Erythroblast (primary cell): ENCODE measurements at regions not wholly inside any gene's neighbourhood (a gene's known extent, or its start where the extent isn't known, plus 50 kb on each side); places are given as distances from the start of the nearest gene placed in this dataset.

Experiments
- GATA1 ChIP-seq: IDR thresholded peaks from 2 replicates; pipeline ENCODE4 v1.6.1; 2011; ENCODE audit warnings: low read depth, mild to moderate bottlenecking, control low read depth, low read length, moderate library complexity
- POLR2A ChIP-seq: IDR thresholded peaks from 2 replicates; pipeline ENCODE4 v1.6.1; 2011; ENCODE audit warnings: mild to moderate bottlenecking, low read length

DNA sequence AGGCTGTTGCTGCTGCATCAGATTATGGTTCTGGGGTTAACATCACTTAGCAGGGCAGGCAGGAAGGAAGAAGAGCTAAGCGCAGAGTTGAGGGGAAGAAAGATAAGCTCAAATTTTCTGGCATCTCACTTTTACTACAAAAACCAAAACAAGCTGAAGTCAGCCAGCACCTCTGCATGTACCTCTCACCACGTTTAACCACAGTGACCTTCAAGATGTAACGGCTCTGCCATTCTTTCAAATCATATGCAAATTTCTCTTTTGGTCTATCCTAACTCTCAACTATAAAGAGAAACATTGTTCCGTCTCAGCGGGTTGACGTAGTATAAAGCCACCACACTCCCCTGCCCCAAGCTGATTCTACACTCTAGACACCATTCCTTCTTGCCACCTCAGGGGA is 154.4 kb downstream of the OMA1 start:
- TF ChIP-seq POLR2A: no peak
- no peak for TF ChIP-seq GATA1
